ENCODE measurements at regions not wholly inside any gene's neighbourhood (a gene's known extent, or its start where the extent isn't known, plus 50 kb on each side); places are given as distances from the start of the nearest gene placed in this dataset.

- TF ChIP-seq FOXP2 (optimal IDR thresholded peaks at IDR 0.05; ENCODE audit: borderline replicate concordance, extremely low read depth, extremely low read length, insufficient read depth) = no peak
- TF ChIP-seq TAF1 (IDR thresholded peaks at IDR 0.05; ENCODE audit: borderline replicate concordance, insufficient read depth, low read length) = no peak
- TF ChIP-seq, protein P1, sequence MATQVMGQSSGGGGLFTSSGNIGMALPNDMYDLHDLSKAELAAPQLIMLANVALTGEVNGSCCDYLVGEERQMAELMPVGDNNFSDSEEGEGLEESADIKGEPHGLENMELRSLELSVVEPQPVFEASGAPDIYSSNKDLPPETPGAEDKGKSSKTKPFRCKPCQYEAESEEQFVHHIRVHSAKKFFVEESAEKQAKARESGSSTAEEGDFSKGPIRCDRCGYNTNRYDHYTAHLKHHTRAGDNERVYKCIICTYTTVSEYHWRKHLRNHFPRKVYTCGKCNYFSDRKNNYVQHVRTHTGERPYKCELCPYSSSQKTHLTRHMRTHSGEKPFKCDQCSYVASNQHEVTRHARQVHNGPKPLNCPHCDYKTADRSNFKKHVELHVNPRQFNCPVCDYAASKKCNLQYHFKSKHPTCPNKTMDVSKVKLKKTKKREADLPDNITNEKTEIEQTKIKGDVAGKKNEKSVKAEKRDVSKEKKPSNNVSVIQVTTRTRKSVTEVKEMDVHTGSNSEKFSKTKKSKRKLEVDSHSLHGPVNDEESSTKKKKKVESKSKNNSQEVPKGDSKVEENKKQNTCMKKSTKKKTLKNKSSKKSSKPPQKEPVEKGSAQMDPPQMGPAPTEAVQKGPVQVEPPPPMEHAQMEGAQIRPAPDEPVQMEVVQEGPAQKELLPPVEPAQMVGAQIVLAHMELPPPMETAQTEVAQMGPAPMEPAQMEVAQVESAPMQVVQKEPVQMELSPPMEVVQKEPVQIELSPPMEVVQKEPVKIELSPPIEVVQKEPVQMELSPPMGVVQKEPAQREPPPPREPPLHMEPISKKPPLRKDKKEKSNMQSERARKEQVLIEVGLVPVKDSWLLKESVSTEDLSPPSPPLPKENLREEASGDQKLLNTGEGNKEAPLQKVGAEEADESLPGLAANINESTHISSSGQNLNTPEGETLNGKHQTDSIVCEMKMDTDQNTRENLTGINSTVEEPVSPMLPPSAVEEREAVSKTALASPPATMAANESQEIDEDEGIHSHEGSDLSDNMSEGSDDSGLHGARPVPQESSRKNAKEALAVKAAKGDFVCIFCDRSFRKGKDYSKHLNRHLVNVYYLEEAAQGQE (IDR thresholded peaks at IDR 0.05; ENCODE audit: insufficient read depth in 1 of 2, low read depth in 2 of 2, low read length in 2 of 2) = no peak
- TF ChIP-seq POLR2AphosphoS5 (IDR thresholded peaks at IDR 0.05; ENCODE audit: low read depth, low read length) = no peak
- TF ChIP-seq SIN3A (IDR thresholded peaks at IDR 0.05; ENCODE audit: borderline replicate concordance, insufficient read depth, low read length) = no peak
Observed at GRCh38 chr6:153302133-153302532, 171.1 kb upstream of the RGS17 start.

DNA sequence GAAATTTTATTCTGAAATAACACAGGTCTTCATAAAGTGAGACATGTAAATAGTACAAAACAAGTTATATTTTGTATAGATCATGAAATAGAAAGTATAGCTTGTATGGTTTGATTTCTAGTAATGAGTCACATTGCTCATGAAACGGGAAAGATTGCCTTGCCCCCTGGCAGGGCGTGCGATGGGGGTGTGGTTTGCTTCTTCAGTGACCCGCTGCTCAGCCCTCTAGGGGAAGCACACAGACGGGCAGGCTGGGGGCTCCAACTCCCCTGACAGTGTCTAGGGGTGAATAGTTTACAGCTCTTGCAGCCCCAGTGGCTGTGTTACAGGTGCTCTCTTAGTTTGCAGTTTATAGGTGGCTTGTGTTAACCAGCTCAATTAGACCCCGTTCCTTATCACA, 170.5 kb upstream of the RGS17 start:
- TF ChIP-seq FOXP2 (optimal IDR thresholded peaks at IDR 0.05; ENCODE audit: borderline replicate concordance, extremely low read depth, extremely low read length, insufficient read depth) (no peak), POLR2AphosphoS5 (IDR thresholded peaks at IDR 0.05; ENCODE audit: low read depth, low read length) (no peak), SIN3A (IDR thresholded peaks at IDR 0.05; ENCODE audit: borderline replicate concordance, insufficient read depth, low read length) (no peak), TAF1 (IDR thresholded peaks at IDR 0.05; ENCODE audit: borderline replicate concordance, insufficient read depth, low read length) (no peak)
- TF ChIP-seq, protein P1 (IDR thresholded peaks at IDR 0.05; ENCODE audit: insufficient read depth in 1 of 2, low read depth in 2 of 2, low read length in 2 of 2) = no peak

- no peak for TF ChIP-seq TAF1 (IDR thresholded peaks at IDR 0.05; ENCODE audit: borderline replicate concordance, insufficient read depth, low read length)
Observed at GRCh38 chr6:153275997-153276396, 144.9 kb upstream of the RGS17 start.

DNA sequence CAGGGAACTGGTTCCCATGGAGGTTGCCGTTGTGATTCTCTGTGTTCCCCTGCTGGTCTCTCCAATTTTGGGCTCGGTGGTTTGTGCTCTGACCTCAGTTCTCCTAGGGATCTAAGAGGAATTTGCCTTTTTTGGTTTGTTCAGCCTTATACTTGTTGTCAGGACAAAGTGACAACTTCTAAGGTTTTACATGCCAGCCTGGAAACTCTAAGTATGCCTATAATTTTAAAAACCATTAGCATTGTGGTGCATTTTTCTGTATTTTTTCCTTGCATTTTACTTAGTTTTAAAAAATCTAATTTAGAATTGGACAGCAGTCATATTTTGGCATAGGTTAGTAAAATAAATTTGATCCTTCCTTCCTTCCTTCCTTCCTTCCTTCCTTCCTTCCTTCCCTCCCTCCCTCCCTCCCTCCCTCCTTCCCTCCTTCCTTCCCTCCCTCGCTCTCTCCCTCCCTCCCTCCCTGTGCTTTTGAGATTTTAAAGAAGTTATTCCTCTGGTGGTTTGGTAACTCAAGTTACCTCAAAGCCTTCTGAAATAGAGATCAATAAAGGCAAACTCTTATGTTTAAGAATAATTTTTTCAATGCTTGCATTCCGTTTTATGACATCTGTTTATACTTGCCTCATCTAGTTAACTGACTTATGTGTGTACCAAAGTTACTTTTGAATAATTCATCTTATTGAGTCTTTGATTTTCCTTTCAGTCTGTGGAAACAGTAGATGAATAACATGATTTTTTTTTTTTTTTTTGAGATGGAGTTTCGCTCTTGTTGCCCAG, 141.3 kb upstream of the RGS17 start:
- no peak for TF ChIP-seq POLR2AphosphoS5 (IDR thresholded peaks at IDR 0.05; ENCODE audit: low read depth, low read length)
- TF ChIP-seq FOXP2 (optimal IDR thresholded peaks at IDR 0.05; ENCODE audit: borderline replicate concordance, extremely low read depth, extremely low read length, insufficient read depth) = no peak
- no peak for TF ChIP-seq TAF1 (IDR thresholded peaks at IDR 0.05; ENCODE audit: borderline replicate concordance, insufficient read depth, low read length)
- TF ChIP-seq SIN3A (IDR thresholded peaks at IDR 0.05; ENCODE audit: borderline replicate concordance, insufficient read depth, low read length) = no peak
- TF ChIP-seq, protein P1 (IDR thresholded peaks at IDR 0.05; ENCODE audit: insufficient read depth in 1 of 2, low read depth in 2 of 2, low read length in 2 of 2) = no peak

DNA sequence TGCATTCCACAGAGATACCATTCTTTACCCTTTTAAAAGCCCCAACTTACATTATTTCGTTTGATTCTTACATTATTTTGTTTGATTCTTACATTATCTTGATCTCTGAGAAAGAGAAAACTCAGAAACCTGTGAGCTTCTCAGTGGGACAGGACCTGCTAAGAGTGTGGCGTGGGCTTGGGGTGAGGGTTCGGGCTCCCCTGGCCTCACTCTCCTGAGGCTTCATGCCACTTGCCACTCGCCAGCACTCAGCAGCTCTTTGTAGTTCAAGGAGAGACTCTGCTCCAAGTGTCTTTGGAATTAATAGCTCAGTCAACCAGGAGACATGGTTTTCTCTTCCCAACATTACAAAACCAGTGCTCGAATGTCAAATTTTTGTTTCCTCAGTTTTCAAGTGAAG, 132.4 kb upstream of the RGS17 start:
- TF ChIP-seq SIN3A (IDR thresholded peaks at IDR 0.05; ENCODE audit: borderline replicate concordance, insufficient read depth, low read length) (no peak), TAF1 (IDR thresholded peaks at IDR 0.05; ENCODE audit: borderline replicate concordance, insufficient read depth, low read length) (no peak), FOXP2 (optimal IDR thresholded peaks at IDR 0.05; ENCODE audit: borderline replicate concordance, extremely low read depth, extremely low read length, insufficient read depth) (no peak), POLR2AphosphoS5 (IDR thresholded peaks at IDR 0.05; ENCODE audit: low read depth, low read length) (no peak)
- TF ChIP-seq, protein P1 (IDR thresholded peaks at IDR 0.05; ENCODE audit: insufficient read depth in 1 of 2, low read depth in 2 of 2, low read length in 2 of 2) = no peak

Data from PFSK-1 (cell line).